HepG2 (cell line): ENCODE measurements at regions not wholly inside any gene's neighbourhood (a gene's known extent, or its start where the extent isn't known, plus 50 kb on each side); places are given as distances from the start of the nearest gene placed in this dataset.

Source experiments
- AGO1 ChIP-seq: fragments of 200-400 bp; formaldehyde crosslinking; IDR thresholded peaks from 2 replicates; pipeline ENCODE4 v1.6.1; 2017; ENCODE audit warnings: mild to moderate bottlenecking, low read depth, low read length, moderate library complexity; ENCODE audit not compliant: poor library complexity, severe bottlenecking
- ARNTL ChIP-seq: sonication (generic); formaldehyde crosslinking; IDR thresholded peaks from 2 replicates; pipeline ENCODE4 v1.4.0; 2020; ENCODE audit warnings: mild to moderate bottlenecking, missing genetic modification reagents
- DMAP1 ChIP-seq: IDR thresholded peaks from 2 replicates; pipeline ENCODE4 v1.6.1; 2016
- EP300 ChIP-seq, 3 experiments: sonication (generic) in 1 of 3; formaldehyde crosslinking in 1 of 3; IDR thresholded peaks; 2 replicates each; pipeline versions ENCODE4 v1.5.1 to v1.6.1; 2011 to 2020; ENCODE audit warnings: low read depth in 2 of 3, low read length in 2 of 3, borderline replicate concordance in 1 of 3, improper control_type of control experiment in 1 of 3, mild to moderate bottlenecking in 1 of 3, missing genetic modification reagents in 1 of 3, moderate library complexity in 1 of 3
- GABPB1 ChIP-seq: IDR thresholded peaks from 2 replicates; pipeline ENCODE4 v1.6.1; 2016; ENCODE audit warnings: mild to moderate bottlenecking, missing genetic modification reagents, moderate library complexity, missing compliant biosample characterization
- HNF1B ChIP-seq: sonication (generic); formaldehyde crosslinking; IDR thresholded peaks from 2 replicates; pipeline ENCODE4 v1.5.1; 2020; ENCODE audit warnings: mild to moderate bottlenecking, moderate library complexity, missing genetic modification reagents
- MXD3 ChIP-seq: IDR thresholded peaks from 2 replicates; pipeline ENCODE4 v1.6.1; 2016; ENCODE audit warnings: mild to moderate bottlenecking, missing biosample characterization, missing genetic modification reagents
- RARA ChIP-seq: IDR thresholded peaks from 2 replicates; pipeline ENCODE4 v1.6.1; 2016; ENCODE audit warnings: missing genetic modification reagents, missing compliant biosample characterization
- RBFOX2 ChIP-seq: fragments of 200-400 bp; formaldehyde crosslinking; IDR thresholded peaks from 2 replicates; pipeline ENCODE4 v1.6.1; 2017; ENCODE audit warnings: low read depth, mild to moderate bottlenecking, low read length
- SOX13 ChIP-seq, 3 experiments: fragments of 450-650 bp in 1 of 3; sonication (generic) in 1 of 3; formaldehyde crosslinking in 1 of 3; IDR thresholded peaks in 2 of 3; conservative IDR thresholded peaks in 1 of 3; 2 replicates each; pipeline versions ENCODE4 v1.5.0 to v1.6.1; 2016 to 2020; ENCODE audit warnings: antibody characterized with exemption in 1 of 3, mild to moderate bottlenecking in 1 of 3, missing compliant biosample characterization in 1 of 3, missing genetic modification reagents in 1 of 3, moderate library complexity in 1 of 3
- UBTF ChIP-seq: sonication (generic); formaldehyde crosslinking; IDR thresholded peaks from 2 replicates; pipeline ENCODE4 v1.4.0; 2020; ENCODE audit warnings: mild to moderate bottlenecking, missing genetic modification reagents
- ZNF205 ChIP-seq: IDR thresholded peaks from 2 replicates; pipeline ENCODE4 v1.6.1; 2018; ENCODE audit warnings: missing biosample characterization, missing genetic modification reagents
- ZNF282 ChIP-seq: fragments of 450-650 bp; IDR thresholded peaks from 2 replicates; pipeline ENCODE4 v1.6.1; 2018; ENCODE audit not compliant: partially characterized antibody
- ZNF468 ChIP-seq: sonication (generic); formaldehyde crosslinking; IDR thresholded peaks from 2 replicates; pipeline ENCODE4 v1.8.0; 2022; ENCODE audit warnings: mild to moderate bottlenecking, moderate library complexity, missing genetic modification reagents
- ZNF563 ChIP-seq: sonication (generic); formaldehyde crosslinking; IDR thresholded peaks from 2 replicates; pipeline ENCODE4 v1.8.0; 2022; ENCODE audit warnings: mild to moderate bottlenecking, moderate library complexity, missing genetic modification reagents
- ZNF670 ChIP-seq: sonication (generic); formaldehyde crosslinking; IDR thresholded peaks from 2 replicates; pipeline ENCODE4 v1.8.0; 2022; ENCODE audit warnings: mild to moderate bottlenecking, missing genetic modification reagents, borderline replicate concordance
- ZNF891 ChIP-seq: sonication (generic); formaldehyde crosslinking; IDR thresholded peaks from 2 replicates; pipeline ENCODE4 v1.5.0; 2020; ENCODE audit warnings: mild to moderate bottlenecking, missing genetic modification reagents
- ZSCAN21 ChIP-seq: sonication (generic); formaldehyde crosslinking; IDR thresholded peaks from 2 replicates; pipeline ENCODE4 v1.8.0; 2022; ENCODE audit warnings: mild to moderate bottlenecking, missing genetic modification reagents, moderate library complexity, borderline replicate concordance
- TF ChIP-seq, protein P1 (sequence below): IDR thresholded peaks from 2 replicates; pipeline ENCODE4 v1.6.1; 2016; ENCODE audit warnings: missing genetic modification reagents, missing compliant biosample characterization
- TF ChIP-seq, protein P2 (sequence below): sonication (generic); formaldehyde crosslinking; conservative IDR thresholded peaks from 2 replicates; pipeline ENCODE4 v1.8.1; 2023; ENCODE audit warnings: missing genetic modification reagents
- TF ChIP-seq, protein P3 (sequence below): sonication (generic); formaldehyde crosslinking; IDR thresholded peaks from 2 replicates; pipeline ENCODE4 v1.4.0; 2020; ENCODE audit warnings: missing genetic modification reagents; ENCODE audit errors: not compliant biosample characterization

- no peak for TF ChIP-seq ZNF891
- no peak for TF ChIP-seq SOX13 (IDR thresholded peaks at IDR 0.05)
- peak in 1 of 2 experiments; percentile 64; a peak in 2 of 4 replicates for TF ChIP-seq SOX13 (CRISPR knock-in tag; conservative IDR thresholded peaks at IDR 0.05 in 1 of 2, IDR thresholded peaks at IDR 0.05 in 1 of 2)
- no peak for TF ChIP-seq MXD3 (CRISPR knock-in tag)
- peak; percentile 75 for TF ChIP-seq RARA (CRISPR knock-in tag)
- no peak for TF ChIP-seq HNF1B (CRISPR knock-in tag)
- TF ChIP-seq RBFOX2, result 0 out of 2 replicates have a peak, but pooled peaks have one; percentile 18
- no peak for TF ChIP-seq ZNF282
- no peak for TF ChIP-seq DMAP1 (CRISPR knock-in tag)
- TF ChIP-seq GABPB1, result peak; percentile 25; the same call in 1 of the 2 replicates
- TF ChIP-seq, protein P1, sequence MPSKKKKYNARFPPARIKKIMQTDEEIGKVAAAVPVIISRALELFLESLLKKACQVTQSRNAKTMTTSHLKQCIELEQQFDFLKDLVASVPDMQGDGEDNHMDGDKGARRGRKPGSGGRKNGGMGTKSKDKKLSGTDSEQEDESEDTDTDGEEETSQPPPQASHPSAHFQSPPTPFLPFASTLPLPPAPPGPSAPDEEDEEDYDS (CRISPR knock-in tag), result no peak
- TF ChIP-seq EP300 (IDR thresholded peaks at IDR 0.05; ENCODE audit: low read depth in 2 of 2, low read length in 2 of 2), result peak in 1 of 2 experiments; percentile 82; a peak in 2 of 4 replicates
- TF ChIP-seq EP300 (CRISPR knock-in tag; IDR thresholded peaks at IDR 0.05; ENCODE audit: borderline replicate concordance), result peak; percentile 42; the same call in 1 of the 2 replicates
- TF ChIP-seq ZNF205, result no peak
- TF ChIP-seq ZSCAN21 (CRISPR knock-in tag), result no peak
- TF ChIP-seq, protein P2, sequence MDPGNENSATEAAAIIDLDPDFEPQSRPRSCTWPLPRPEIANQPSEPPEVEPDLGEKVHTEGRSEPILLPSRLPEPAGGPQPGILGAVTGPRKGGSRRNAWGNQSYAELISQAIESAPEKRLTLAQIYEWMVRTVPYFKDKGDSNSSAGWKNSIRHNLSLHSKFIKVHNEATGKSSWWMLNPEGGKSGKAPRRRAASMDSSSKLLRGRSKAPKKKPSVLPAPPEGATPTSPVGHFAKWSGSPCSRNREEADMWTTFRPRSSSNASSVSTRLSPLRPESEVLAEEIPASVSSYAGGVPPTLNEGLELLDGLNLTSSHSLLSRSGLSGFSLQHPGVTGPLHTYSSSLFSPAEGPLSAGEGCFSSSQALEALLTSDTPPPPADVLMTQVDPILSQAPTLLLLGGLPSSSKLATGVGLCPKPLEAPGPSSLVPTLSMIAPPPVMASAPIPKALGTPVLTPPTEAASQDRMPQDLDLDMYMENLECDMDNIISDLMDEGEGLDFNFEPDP (CRISPR knock-in tag), result no peak
- TF ChIP-seq AGO1, result no peak
- TF ChIP-seq ZNF563 (CRISPR knock-in tag), result no peak
- TF ChIP-seq ARNTL (CRISPR knock-in tag), result peak; percentile 78
- no peak for TF ChIP-seq ZNF670
- no peak for TF ChIP-seq UBTF (CRISPR knock-in tag)
- TF ChIP-seq, protein P3, sequence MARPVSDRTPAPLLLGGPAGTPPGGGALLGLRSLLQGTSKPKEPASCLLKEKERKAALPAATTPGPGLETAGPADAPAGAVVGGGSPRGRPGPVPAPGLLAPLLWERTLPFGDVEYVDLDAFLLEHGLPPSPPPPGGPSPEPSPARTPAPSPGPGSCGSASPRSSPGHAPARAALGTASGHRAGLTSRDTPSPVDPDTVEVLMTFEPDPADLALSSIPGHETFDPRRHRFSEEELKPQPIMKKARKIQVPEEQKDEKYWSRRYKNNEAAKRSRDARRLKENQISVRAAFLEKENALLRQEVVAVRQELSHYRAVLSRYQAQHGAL (CRISPR knock-in tag), result no peak
- no peak for TF ChIP-seq ZNF468 (CRISPR knock-in tag)
Observed at GRCh38 chrX:120755066-120755846, 120.4 kb downstream of the CT47B1 start (continued).
